Endometrial microvascular endothelial cells (primary cell): ENCODE measurements at regions not wholly inside any gene's neighbourhood (a gene's known extent, or its start where the extent isn't known, plus 50 kb on each side); places are given as distances from the start of the nearest gene placed in this dataset.
"Not testable (repeated sequence)": the region's sequence is repeated elsewhere in the genome, so short reads cannot be mapped to it uniquely, and the experiment has no call there.

Experiments
- in situ Hi-C: cut with HindIII; loops from 2 replicates; pipeline ENCODE4 v1.10.0; 2017; ENCODE audit warnings: low sequenced_read_pairs, low pct_unique_long_range_greater_than_20kb; ENCODE audit errors: inconsistent ontology term

DNA sequence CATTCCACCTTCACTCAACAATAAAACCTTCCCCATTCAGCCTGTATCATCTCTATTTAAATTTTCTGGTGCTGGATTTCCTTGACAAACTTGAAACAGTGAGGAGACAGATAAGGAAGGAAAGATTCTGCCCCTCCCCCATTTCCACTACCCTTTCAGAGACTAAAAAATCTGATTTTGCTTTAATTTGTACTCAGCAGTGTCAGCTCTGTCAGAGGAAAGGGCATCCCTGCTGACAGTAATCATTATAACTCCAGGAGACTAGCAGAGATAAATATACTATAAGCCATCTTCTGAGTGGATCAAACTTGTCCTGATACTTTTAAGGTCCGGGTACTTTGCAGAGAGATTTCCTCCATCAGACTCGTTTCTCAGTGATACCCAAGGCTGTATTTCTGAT lies 155.6 kb downstream of the SAMD5 start:
- in situ Hi-C loops: no loop called here

DNA sequence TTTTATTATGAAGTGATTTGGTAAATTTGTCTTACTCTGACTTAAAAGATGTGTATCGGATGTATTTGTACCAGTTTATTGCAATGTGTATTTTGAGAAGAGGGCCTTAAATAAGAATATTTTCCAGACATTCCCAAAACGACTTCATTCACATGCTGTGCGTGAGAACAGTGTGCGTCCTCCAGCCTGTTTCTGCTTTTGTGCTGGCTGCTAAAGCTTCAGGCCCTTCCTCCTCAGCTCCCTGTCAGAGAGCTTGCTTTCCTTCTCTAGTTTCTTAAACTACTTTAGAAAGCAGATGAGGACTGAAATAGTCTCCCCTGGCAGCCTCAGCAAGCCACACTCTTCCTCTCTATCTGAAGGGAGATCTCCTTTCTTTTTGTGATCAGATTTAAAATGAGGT lies 157.8 kb downstream of the SAMD5 start:
- in situ Hi-C loops: no loop called here

GRCh38 chr6:147667082-147667481 lies 158.6 kb downstream of the SAMD5 start:
- in situ Hi-C loops: no loop called here

DNA sequence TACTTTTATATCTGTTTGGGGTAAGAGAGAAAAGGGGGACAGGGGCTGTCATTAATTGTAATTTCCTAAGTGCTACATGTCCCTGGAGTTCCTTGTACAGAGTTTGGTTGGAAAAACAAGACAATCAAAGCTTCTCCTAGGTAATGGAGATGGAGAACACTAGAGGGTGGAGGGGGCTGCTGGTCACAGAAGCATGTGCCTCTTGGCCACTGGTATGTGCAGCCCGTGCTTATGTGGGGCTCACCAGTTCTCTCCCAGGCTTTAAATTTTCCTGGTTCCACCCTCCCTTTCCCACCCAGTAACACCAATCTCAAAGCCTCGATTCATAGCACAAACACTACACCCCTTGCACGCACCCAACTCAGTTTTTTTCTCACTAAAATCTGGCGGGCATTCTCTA lies 165.6 kb downstream of the SAMD5 start:
- in situ Hi-C loops: no loop called here

DNA sequence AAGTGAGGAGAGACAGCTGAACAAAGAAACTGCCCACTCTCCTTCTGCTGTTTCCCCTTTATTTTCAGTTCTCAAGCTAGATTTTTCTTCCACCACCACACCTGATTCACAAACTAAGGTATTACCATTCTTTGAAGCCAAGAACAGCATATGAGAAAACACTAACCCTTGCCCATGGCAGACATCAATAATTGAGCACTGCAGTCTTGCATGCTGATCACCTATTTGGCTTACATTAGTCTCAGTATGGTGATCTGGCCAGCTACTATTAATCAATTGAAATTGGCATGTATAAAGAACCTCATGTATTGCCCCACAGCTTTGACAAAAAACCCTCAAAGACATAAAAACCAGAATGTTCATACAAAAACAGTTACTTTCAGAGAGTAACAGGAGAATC lies 166.3 kb downstream of the SAMD5 start:
- in situ Hi-C loops: no loop called here

- in situ Hi-C loops: no loop called here
Measured at GRCh38 chr6:147675281-147675680, 166.8 kb downstream of the SAMD5 start.

DNA sequence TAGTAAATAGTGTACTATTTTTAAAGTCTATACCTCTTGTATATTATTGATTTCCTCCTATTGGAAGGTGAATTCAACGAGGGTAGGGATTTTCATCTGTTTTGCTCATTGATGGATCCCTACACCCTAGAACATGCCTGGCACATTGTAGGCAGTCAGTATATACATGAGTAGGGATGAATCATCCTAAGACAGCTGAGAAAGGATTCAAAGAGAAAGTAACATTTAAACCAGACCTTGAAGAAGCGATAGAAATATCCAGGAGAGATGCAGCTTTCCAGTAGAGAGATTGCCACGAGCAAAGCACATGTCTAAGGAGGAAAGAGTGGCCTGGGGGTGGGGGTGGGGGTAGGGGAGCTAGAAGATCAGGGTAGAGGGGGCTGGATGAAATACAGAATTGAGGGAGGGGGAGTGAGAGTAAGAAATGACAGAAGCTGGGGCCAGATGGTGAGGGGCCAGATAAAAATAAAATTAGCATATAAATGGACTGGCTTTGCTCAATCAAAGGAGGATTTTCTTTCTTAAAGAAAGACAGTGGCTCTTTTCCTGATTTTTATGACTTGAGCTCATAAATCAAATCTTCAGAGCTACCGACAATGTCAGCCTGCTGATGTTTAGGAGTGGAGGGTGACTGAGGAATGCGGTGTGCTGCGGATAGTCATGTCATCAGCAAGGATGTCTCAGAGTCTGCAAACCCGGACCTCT lies 168.2 kb downstream of the SAMD5 start:
- in situ Hi-C loops: no loop called here

GRCh38 chr6:147677647-147678046 lies 169.2 kb downstream of the SAMD5 start:
- in situ Hi-C loops: no loop called here

- in situ Hi-C loops: no loop called here
Measured at GRCh38 chr6:147678253-147678652, 169.8 kb downstream of the SAMD5 start.

DNA sequence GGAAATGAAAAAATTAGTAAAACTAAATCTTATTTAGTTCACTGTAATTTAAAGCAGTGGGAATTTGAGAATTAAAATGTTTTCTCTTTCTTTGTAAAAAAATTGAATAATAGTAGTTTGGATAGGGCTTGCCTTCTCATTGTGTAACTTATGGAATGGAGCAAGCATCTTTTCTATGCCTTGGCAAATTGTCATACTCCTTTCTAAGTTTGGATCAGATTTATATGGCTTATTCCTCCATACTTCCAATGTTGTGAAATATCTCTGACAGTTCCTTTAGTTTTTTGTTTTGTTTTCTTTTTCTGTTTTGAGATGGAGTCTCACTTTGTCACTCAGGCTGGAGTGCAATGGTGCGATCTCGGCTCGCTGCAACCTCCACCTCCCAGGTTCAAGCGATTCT lies 176.4 kb downstream of the SAMD5 start:
- in situ Hi-C loops: no loop called here

DNA sequence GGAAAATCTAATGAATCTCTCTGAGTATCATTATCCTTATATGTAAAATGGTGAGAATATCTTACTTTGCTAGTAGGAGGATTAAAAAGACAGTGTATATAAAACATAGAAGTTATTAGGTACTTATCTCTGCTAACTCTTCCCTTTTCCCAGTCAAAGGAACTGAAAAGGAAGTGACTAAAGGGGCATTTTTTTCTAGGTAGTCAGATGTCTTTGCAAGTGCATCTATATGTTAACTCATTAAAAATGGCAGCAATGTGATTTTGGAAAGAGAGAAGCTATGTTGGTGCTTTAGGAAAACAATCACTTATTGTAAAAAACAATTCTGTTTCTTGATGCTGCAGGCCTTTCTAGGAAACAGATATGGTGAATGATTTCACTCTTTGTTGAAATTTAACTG lies 180.9 kb downstream of the SAMD5 start:
- in situ Hi-C loops: no loop called here

- in situ Hi-C loops: no loop called here
Measured at GRCh38 chr6:147691446-147691845, 183.0 kb downstream of the SAMD5 start.

GRCh38 chr6:147693181-147693580 lies 184.7 kb downstream of the SAMD5 start:
- in situ Hi-C loops: no loop called here

GRCh38 chr6:147694556-147694955 lies 186.1 kb downstream of the SAMD5 start:
- in situ Hi-C loops: not testable (repeated sequence)

- in situ Hi-C loops: no loop called here
Measured at GRCh38 chr6:147695819-147696218, 187.3 kb downstream of the SAMD5 start.

DNA sequence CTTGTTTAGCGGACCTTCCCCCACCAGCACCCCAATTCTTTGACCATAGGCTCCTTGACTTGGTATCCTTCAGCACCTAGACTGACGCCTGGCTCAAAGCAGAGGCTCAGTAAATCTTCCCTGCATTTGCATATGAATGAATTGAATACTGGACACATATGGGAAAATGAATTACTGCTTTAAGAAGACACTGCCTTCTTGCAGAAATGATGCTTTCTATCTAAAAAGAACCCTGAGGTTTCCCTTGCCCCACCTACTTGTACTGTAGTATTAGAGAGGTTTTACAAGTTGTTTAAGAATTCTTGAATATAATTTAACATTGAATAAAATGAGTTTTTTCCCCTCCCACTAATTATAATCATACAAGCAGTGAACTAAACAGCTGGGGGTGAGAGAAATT lies 190.7 kb downstream of the SAMD5 start:
- in situ Hi-C loops: no loop called here

DNA sequence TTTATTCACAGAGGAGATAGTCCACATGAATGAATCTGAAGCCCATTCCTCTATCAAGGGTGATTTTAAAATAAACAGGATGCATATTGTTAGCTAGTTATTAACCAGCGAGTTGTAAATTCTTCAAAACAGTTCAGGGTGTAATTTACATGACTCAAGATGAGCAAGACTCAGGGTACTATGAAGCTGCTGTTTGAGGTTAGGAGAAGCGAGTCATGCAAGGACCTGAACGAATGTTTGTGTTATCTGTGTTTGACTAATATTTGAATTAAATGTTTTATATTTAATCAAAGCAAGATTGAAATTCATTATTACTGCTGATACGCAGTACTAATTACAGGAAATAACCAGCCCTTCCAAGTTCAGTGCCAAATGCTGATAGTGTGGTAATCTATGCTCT lies 191.1 kb downstream of the SAMD5 start:
- in situ Hi-C loops: no loop called here

DNA sequence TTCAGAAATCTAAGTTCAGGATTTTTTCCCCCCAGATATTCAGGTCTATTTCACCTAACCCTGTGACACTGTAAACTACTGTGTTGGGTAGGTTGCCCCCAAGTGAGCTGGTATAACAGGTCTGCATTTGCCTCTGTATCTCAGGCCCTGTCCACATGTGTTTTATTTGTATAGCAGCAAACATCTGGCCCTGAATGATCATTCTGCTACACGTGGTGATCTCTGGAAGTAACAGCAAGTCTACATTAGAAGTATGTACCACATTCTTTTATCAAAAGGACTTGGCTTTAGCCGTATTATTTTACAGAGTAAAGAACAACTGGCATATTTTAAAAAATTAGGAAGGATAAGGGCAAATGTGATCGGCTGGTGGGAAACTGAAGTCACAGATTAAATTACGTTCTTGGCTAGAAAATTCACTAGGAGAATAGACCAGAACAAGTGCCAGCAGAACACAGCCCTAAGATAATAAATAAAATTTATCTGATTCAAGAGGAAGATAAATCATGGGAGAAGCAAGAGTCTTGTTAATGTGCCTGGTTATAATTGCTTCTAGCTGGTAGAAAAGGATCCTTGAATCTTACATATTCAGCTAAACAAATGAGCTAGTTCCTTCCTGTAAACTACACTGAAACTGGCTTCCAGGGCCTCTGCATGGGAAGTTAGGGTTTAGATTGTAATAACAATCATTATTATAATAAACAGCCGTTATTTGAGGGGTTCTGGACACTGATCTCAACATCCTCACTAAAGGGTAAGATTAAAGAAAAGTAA lies 192.1 kb downstream of the SAMD5 start:
- in situ Hi-C loops: no loop called here

GRCh38 chr6:147704691-147705090 lies 196.2 kb downstream of the SAMD5 start:
- in situ Hi-C loops: no loop called here

DNA sequence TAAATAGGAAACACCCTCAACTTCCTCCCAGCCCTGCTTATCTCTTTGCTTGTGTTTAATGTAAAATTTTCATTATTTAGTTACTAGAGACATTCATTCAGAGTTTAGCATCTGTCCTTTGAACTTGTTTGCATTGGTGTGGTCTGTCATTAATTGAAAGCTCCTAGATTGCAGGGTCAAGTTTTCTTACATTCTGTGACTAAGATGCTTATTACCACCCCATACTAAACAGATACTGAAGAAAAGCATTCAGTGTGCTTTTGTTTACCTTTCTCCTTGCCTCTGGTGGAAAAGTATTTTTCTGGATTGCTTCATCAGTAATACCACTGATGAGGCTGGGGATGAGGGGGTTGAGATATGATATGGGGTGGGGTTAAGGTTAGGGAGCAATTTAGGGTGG lies 199.0 kb downstream of the SAMD5 start:
- in situ Hi-C loops: no loop called here

GRCh38 chr6:147708170-147708569 lies 199.7 kb downstream of the SAMD5 start:
- in situ Hi-C loops: no loop called here
